ENCODE measurements at regions not wholly inside any gene's neighbourhood (a gene's known extent, or its start where the extent isn't known, plus 50 kb on each side); places are given as distances from the start of the nearest gene placed in this dataset.

GRCh38 chr13:74424455-74424854 lies 290.3 kb upstream of the KLF12 start:
- WGBS (ENCODE audit: low lambda C conversion rate) = 11% methylated on average over 3 of the region's 3 CpGs
- H3K4me3 ChIP-seq (replicated peaks in 1 of 3; ENCODE audit: insufficient read depth in 1 of 3, low read depth in 2 of 3, low read length in 3 of 3) = no peak overlapping the region
- in situ Hi-C loops (cut with HindIII; ENCODE audit: extremely low pct_ligation_motif_present, low pct_unique_long_range_greater_than_20kb) (no loop called here), intact Hi-C loops (cut with micrococcal nuclease; ENCODE audit: unreplicated experiment) (no loop called here)
- H3K27me3 ChIP-seq (ENCODE audit: control insufficient read depth in 1 of 2, insufficient read depth in 2 of 2, low read length in 2 of 2) = no peaks in the 10 kb centered on the region
- H2AFZ ChIP-seq (ENCODE audit: low read length) = no peak overlapping the region
- no peak overlapping the region for H3K4me2 ChIP-seq (ENCODE audit: low read depth, low read length)
- DNase-seq (ENCODE audit: low spot score) = no peak
- no peaks in the 10 kb centered on the region for H3K79me2 ChIP-seq (ENCODE audit: insufficient read depth, low read length)
- BruUV-seq (replicated peaks) = no TSS peak
- TF ChIP-seq ISL2 (CRISPR knock-in tag; IDR thresholded peaks at IDR 0.05) (no peak), ZNF660 (CRISPR knock-in tag; IDR thresholded peaks at IDR 0.05; ENCODE audit: borderline replicate concordance, low read depth) (no peak), RFX3 (CRISPR knock-in tag; IDR thresholded peaks at IDR 0.05) (no peak), ZNF138 (CRISPR knock-in tag; IDR thresholded peaks at IDR 0.05; ENCODE audit: low read depth) (no peak), KLF9 (CRISPR knock-in tag; IDR thresholded peaks at IDR 0.05; ENCODE audit: low read depth) (no peak)
- no peaks in the 10 kb centered on the region for H4K20me1 ChIP-seq (ENCODE audit: insufficient read depth, low read length)
- ChIA-PET POLR2A (no interaction called here), CTCF (ENCODE audit: low intra/inter-chr PET ratio, low total read pairs) (no interaction called here)
- no peaks in the 10 kb centered on the region for H3K4me1 ChIP-seq (ENCODE audit: insufficient read depth, low read length)
- FAIRE-seq = no peak
- H3K27ac ChIP-seq (ENCODE audit: extremely low read length, insufficient read depth, low read length) = no peak overlapping the region
- no peaks in the 10 kb centered on the region for H3K9me3 ChIP-seq (ENCODE audit: low read length)
- H3K36me3 ChIP-seq (replicated peaks in 1 of 2; ENCODE audit: control insufficient read depth in 1 of 2, insufficient read depth in 2 of 2, low read length in 2 of 2) = no peaks in the 10 kb centered on the region
- H3K9ac ChIP-seq (ENCODE audit: insufficient read depth, low read depth, low read length) = no peak overlapping the region
- ATAC-seq = no peak

GRCh38 chr13:74423434-74423833 lies 289.2 kb upstream of the KLF12 start:
- ATAC-seq = no peak
- FAIRE-seq = no peak
- Histone ChIP-seq H3K4me2 (ENCODE audit: low read depth, low read length) (no peak overlapping the region), H3K9ac (ENCODE audit: insufficient read depth, low read depth, low read length) (no peak overlapping the region), H3K27me3 (ENCODE audit: control insufficient read depth in 1 of 2, insufficient read depth in 2 of 2, low read length in 2 of 2) (no peaks in the 10 kb centered on the region), H3K9me3 (ENCODE audit: low read length) (no peaks in the 10 kb centered on the region), H3K79me2 (ENCODE audit: insufficient read depth, low read length) (no peaks in the 10 kb centered on the region), H3K27ac (ENCODE audit: extremely low read length, insufficient read depth, low read length) (no peak overlapping the region), H2AFZ (ENCODE audit: low read length) (no peak overlapping the region), H4K20me1 (ENCODE audit: insufficient read depth, low read length) (no peaks in the 10 kb centered on the region), H3K36me3 (replicated peaks in 1 of 2; ENCODE audit: control insufficient read depth in 1 of 2, insufficient read depth in 2 of 2, low read length in 2 of 2) (no peaks in the 10 kb centered on the region), H3K4me1 (ENCODE audit: insufficient read depth, low read length) (no peaks in the 10 kb centered on the region), H3K4me3 (replicated peaks in 1 of 3; ENCODE audit: insufficient read depth in 1 of 3, low read depth in 2 of 3, low read length in 3 of 3) (no peak overlapping the region)
- intact Hi-C loops (cut with micrococcal nuclease; ENCODE audit: unreplicated experiment) = no loop called here
- WGBS (ENCODE audit: low lambda C conversion rate) = 14% methylated on average over 3 of the region's 3 CpGs
- in situ Hi-C loops (cut with HindIII; ENCODE audit: extremely low pct_ligation_motif_present, low pct_unique_long_range_greater_than_20kb) = no loop called here
- ChIA-PET POLR2A (no interaction called here), CTCF (ENCODE audit: low intra/inter-chr PET ratio, low total read pairs) (no interaction called here)
- no TSS peak for BruUV-seq (replicated peaks)
- no peak for DNase-seq (ENCODE audit: low spot score)
- no peak for TF ChIP-seq ZNF644 (CRISPR knock-in tag; IDR thresholded peaks at IDR 0.05; ENCODE audit: low read depth)
- no peak for TF ChIP-seq TBX3 (IDR thresholded peaks at IDR 0.05; ENCODE audit: borderline replicate concordance)
- TF ChIP-seq KLF6 (CRISPR knock-in tag; IDR thresholded peaks at IDR 0.05) = no peak
- no peak for TF ChIP-seq CENPT (CRISPR knock-in tag; IDR thresholded peaks at IDR 0.05; ENCODE audit: low read depth)
- TF ChIP-seq, protein P1, sequence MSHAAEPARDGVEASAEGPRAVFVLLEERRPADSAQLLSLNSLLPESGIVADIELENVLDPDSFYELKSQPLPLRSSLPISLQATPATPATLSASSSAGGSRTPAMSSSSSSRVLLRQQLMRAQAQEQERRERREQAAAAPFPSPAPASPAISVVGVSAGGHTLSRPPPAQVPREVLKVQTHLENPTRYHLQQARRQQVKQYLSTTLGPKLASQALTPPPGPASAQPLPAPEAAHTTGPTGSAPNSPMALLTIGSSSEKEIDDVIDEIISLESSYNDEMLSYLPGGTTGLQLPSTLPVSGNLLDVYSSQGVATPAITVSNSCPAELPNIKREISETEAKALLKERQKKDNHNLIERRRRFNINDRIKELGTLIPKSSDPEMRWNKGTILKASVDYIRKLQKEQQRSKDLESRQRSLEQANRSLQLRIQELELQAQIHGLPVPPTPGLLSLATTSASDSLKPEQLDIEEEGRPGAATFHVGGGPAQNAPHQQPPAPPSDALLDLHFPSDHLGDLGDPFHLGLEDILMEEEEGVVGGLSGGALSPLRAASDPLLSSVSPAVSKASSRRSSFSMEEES (CRISPR knock-in tag; IDR thresholded peaks at IDR 0.05) = no peak
- TF ChIP-seq SUZ12 (IDR thresholded peaks at IDR 0.05; ENCODE audit: low read depth, low read length) = no peak
- no peak for TF ChIP-seq BHLHE40 (IDR thresholded peaks at IDR 0.05; ENCODE audit: low read length)
- no peak for TF ChIP-seq ZNF746 (CRISPR knock-in tag; IDR thresholded peaks at IDR 0.05)
- no peak for TF ChIP-seq ZNF441 (CRISPR knock-in tag; IDR thresholded peaks at IDR 0.05; ENCODE audit: borderline replicate concordance)
- TF ChIP-seq ZNF180 (CRISPR knock-in tag; IDR thresholded peaks at IDR 0.05; ENCODE audit: borderline replicate concordance, low read depth) = no peak
- no peak for TF ChIP-seq ZNF570 (CRISPR knock-in tag; IDR thresholded peaks at IDR 0.05; ENCODE audit: borderline replicate concordance)
- TF ChIP-seq PCBP1 (IDR thresholded peaks at IDR 0.05; ENCODE audit: borderline replicate concordance, low read depth, low read length) = no peak
